ENCODE measurements at regions not wholly inside any gene's neighbourhood (a gene's known extent, or its start where the extent isn't known, plus 50 kb on each side); places are given as distances from the start of the nearest gene placed in this dataset.

DNA sequence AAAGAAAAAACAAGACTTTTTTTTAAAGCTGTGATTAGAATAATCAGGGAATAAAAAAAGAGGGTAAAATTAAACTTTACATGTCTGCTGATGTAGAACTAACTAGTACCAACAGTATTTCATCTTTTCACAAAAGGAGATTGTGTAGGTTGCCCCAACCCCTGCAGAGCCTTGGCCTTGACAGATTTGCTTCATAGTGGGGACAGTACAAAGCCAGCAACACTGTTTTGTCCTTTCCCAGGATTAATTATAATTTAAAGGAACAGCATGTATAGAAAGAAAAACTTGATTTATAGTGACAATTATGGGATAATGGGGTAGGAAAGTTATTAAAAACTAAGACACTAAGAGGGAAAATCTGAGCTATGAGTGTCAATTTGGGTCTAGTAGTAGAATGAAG, 604.0 kb downstream of the GALC start:
- Histone ChIP-seq H3K9me3 (ENCODE audit: control insufficient read depth, low read length) (no peaks in the 10 kb centered on the region), H3K9ac (ENCODE audit: extremely low read depth, low read length, poor library complexity, severe bottlenecking) (no peak overlapping the region), H3K4me1 (ENCODE audit: control insufficient read depth, insufficient read depth, low read length) (peaks cover 4% of the 10 kb centered on the region), H3K36me3 (ENCODE audit: control insufficient read depth, insufficient read depth, low read length) (no peaks in the 10 kb centered on the region), H3K4me3 (ENCODE audit: low read length) (no peak overlapping the region), H3K27me3 (ENCODE audit: control insufficient read depth, insufficient read depth, low read length, poor library complexity, severe bottlenecking) (no peaks in the 10 kb centered on the region), H3K27ac (ENCODE audit: low read depth, low read length) (no peak overlapping the region)
- H3K4me1 Mint-ChIP-seq, result peaks cover 13% of the 10 kb centered on the region
- no peaks in the 10 kb centered on the region for H3K36me3 Mint-ChIP-seq (ENCODE audit: low read depth)
- no peaks in the 10 kb centered on the region for H3K9me3 Mint-ChIP-seq
- H3K27me3 Mint-ChIP-seq (ENCODE audit: insufficient read depth), result no peaks in the 10 kb centered on the region
- no peak for DNase-seq
- H3K27ac Mint-ChIP-seq, result no peak overlapping the region
- no peak for TF ChIP-seq CTCF (conservative IDR thresholded peaks at IDR 0.05)
- no peak overlapping the region for H3K4me3 Mint-ChIP-seq

- H3K27ac ChIP-seq (ENCODE audit: low read depth, low read length), result no peak overlapping the region
- TF ChIP-seq CTCF (conservative IDR thresholded peaks at IDR 0.05), result no peak
- H3K9ac ChIP-seq (ENCODE audit: extremely low read depth, low read length, poor library complexity, severe bottlenecking), result no peak overlapping the region
- Mint-ChIP-seq H3K36me3 (ENCODE audit: low read depth) (peaks cover 5% of the 10 kb centered on the region), H3K27me3 (ENCODE audit: insufficient read depth) (no peaks in the 10 kb centered on the region), H3K4me1 (peaks cover 18% of the 10 kb centered on the region), H3K27ac (no peak overlapping the region), H3K9me3 (peaks cover 7% of the 10 kb centered on the region), H3K4me3 (no peak overlapping the region)
- H3K9me3 ChIP-seq (ENCODE audit: control insufficient read depth, low read length), result peaks cover 5% of the 10 kb centered on the region
- WGBS, 2 experiments (ENCODE audit: insufficient coverage in 1 of 2, insufficient read length in 1 of 2), result 91 to 94% methylated on average over 4 to 6 of the region's 6 CpGs
- DNase-seq, result no peak
- no peaks in the 10 kb centered on the region for H3K36me3 ChIP-seq (ENCODE audit: control insufficient read depth, insufficient read depth, low read length)
- H3K27me3 ChIP-seq (ENCODE audit: control insufficient read depth, insufficient read depth, low read length, poor library complexity, severe bottlenecking), result no peaks in the 10 kb centered on the region
- H3K4me1 ChIP-seq (ENCODE audit: control insufficient read depth, insufficient read depth, low read length), result peaks cover 5% of the 10 kb centered on the region
- H3K4me3 ChIP-seq (ENCODE audit: low read length), result no peak overlapping the region
Observed at GRCh38 chr14:87387806-87388205, 605.2 kb downstream of the GALC start.

- no peak for DNase-seq
- TF ChIP-seq CTCF (conservative IDR thresholded peaks at IDR 0.05), result no peak
- H3K4me1 Mint-ChIP-seq, result peaks cover 18% of the 10 kb centered on the region
- no peak overlapping the region for H3K27ac Mint-ChIP-seq
- H3K9me3 ChIP-seq (ENCODE audit: control insufficient read depth, low read length), result peaks cover 18% of the 10 kb centered on the region
- H3K4me3 ChIP-seq (ENCODE audit: low read length), result no peak overlapping the region
- no peaks in the 10 kb centered on the region for H3K36me3 ChIP-seq (ENCODE audit: control insufficient read depth, insufficient read depth, low read length)
- peaks cover 7% of the 10 kb centered on the region for H3K36me3 Mint-ChIP-seq (ENCODE audit: low read depth)
- peaks cover 5% of the 10 kb centered on the region for H3K4me1 ChIP-seq (ENCODE audit: control insufficient read depth, insufficient read depth, low read length)
- H3K27me3 ChIP-seq (ENCODE audit: control insufficient read depth, insufficient read depth, low read length, poor library complexity, severe bottlenecking), result no peaks in the 10 kb centered on the region
- peaks cover 20% of the 10 kb centered on the region for H3K9me3 Mint-ChIP-seq
- no peak overlapping the region for H3K27ac ChIP-seq (ENCODE audit: low read depth, low read length)
- H3K9ac ChIP-seq (ENCODE audit: extremely low read depth, low read length, poor library complexity, severe bottlenecking), result no peak overlapping the region
- no peaks in the 10 kb centered on the region for H3K27me3 Mint-ChIP-seq (ENCODE audit: insufficient read depth)
- no peak overlapping the region for H3K4me3 Mint-ChIP-seq
Observed at GRCh38 chr14:87386524-87386923, 606.5 kb downstream of the GALC start.

All from endodermal cell (in vitro differentiated cells).